Endothelial cell of umbilical vein (primary cell): ENCODE measurements at regions not wholly inside any gene's neighbourhood (a gene's known extent, or its start where the extent isn't known, plus 50 kb on each side); places are given as distances from the start of the nearest gene placed in this dataset.

Experiments
- BruUV-seq: library from RNA; stranded (reverse); fragments of 400-500 nt; replicated peaks from 2 replicates; lab custom pipeline; 2021; lab: Mats Ljungman, UMichigan
- CTCF ChIA-PET: fragments of 300-600, 350-600 bp; sonication (Branson Sonifier 250); formaldehyde crosslinking; loops from one replicate; lab custom pipeline; 2021; ENCODE audit warnings: antibody characterized with exemption, inconsistent platforms; lab: Charles Lee
- POLR2A ChIA-PET: fragments of 300-600, 350-600 bp; sonication (Branson Sonifier 250); formaldehyde crosslinking; loops from one replicate; lab custom pipeline; 2021; ENCODE audit warnings: antibody characterized with exemption, inconsistent platforms; lab: Charles Lee
- DNase-seq: peaks from one replicate; pipeline ENCODE4 v3.0.0-alpha.2; 2011; ENCODE audit warnings: low read depth, low spot score
- FAIRE-seq: peaks from 2 replicates; lab custom pipeline; 2011; peaks lifted over from hg19 to GRCh38; lab: Jason Lieb, UNC
- H2AFZ ChIP-seq: 2 replicates; pipeline ENCODE4 v1.6.0; 2012; ENCODE audit warnings: low read depth, low read length, control low read depth, inconsistent platforms
- H3K27ac ChIP-seq: 2 replicates; pipeline ENCODE4 v1.5.1; 2011; ENCODE audit warnings: low read depth, mild to moderate bottlenecking, control low read depth, low read length, moderate library complexity; ENCODE audit not compliant: insufficient read depth
- H3K27me3 ChIP-seq, 2 experiments: 2 replicates each; pipeline versions ENCODE4 v1.6.0 to v1.6.1; 2011; ENCODE audit warnings: low read length in 2 of 2, mixed read lengths in 1 of 2; ENCODE audit not compliant: control insufficient read depth in 2 of 2, insufficient read depth in 2 of 2
- H3K36me3 ChIP-seq, 2 experiments: 2 replicates in 1 of 2; 3 replicates in 1 of 2; pipeline ENCODE4 v1.5.1; 2011; ENCODE audit warnings: low read length in 2 of 2, mild to moderate bottlenecking in 1 of 2, moderate library complexity in 1 of 2; ENCODE audit not compliant: control insufficient read depth in 2 of 2, insufficient read depth in 2 of 2; ENCODE audit errors: extremely low read depth in 1 of 2
- H3K4me1 ChIP-seq: 3 replicates; pipeline ENCODE4 v1.5.1; 2011; ENCODE audit warnings: mild to moderate bottlenecking, low read length; ENCODE audit not compliant: control insufficient read depth, insufficient read depth; ENCODE audit errors: extremely low read depth
- H3K4me2 ChIP-seq: 2 replicates; pipeline ENCODE4 v1.6.1; 2011; ENCODE audit warnings: low read length, control low read depth, mixed read lengths; ENCODE audit not compliant: insufficient read depth
- H3K4me3 ChIP-seq, 3 experiments: fragments of 200-600 bp in 1 of 3; sonication (generic), shearing (Covaris generic) in 1 of 3; replicated peaks in 1 of 3; 2 replicates each; pipeline ENCODE4 v1.5.1; 2011 to 2016; ENCODE audit warnings: control low read depth in 3 of 3, low read length in 3 of 3, mild to moderate bottlenecking in 2 of 3, inconsistent platforms in 1 of 3, low read depth in 1 of 3, moderate library complexity in 1 of 3; ENCODE audit not compliant: insufficient read depth in 1 of 3
- H3K79me2 ChIP-seq: 2 replicates; pipeline ENCODE4 v1.6.0; 2012; ENCODE audit warnings: low read length, inconsistent platforms; ENCODE audit not compliant: control insufficient read depth, insufficient read depth
- H3K9ac ChIP-seq: replicated peaks from 2 replicates; pipeline ENCODE3; 2011; ENCODE audit warnings: low read length, control low read depth; ENCODE audit not compliant: insufficient read depth; ENCODE audit errors: extremely low read depth
- H3K9me1 ChIP-seq: replicated peaks from 3 replicates; pipeline ENCODE4 v1.6.0; 2011; ENCODE audit warnings: mild to moderate bottlenecking, low read length; ENCODE audit not compliant: control insufficient read depth, insufficient read depth; ENCODE audit errors: extremely low read depth
- H3K9me3 ChIP-seq: replicated peaks from 2 replicates; pipeline ENCODE4 v1.5.1; 2012; ENCODE audit warnings: low read length, inconsistent platforms; ENCODE audit not compliant: control insufficient read depth, insufficient read depth
- H4K20me1 ChIP-seq: replicated peaks from 2 replicates; pipeline ENCODE3; 2011; ENCODE audit warnings: mild to moderate bottlenecking, low read length; ENCODE audit not compliant: control insufficient read depth, insufficient read depth; ENCODE audit errors: extremely low read depth
- EZH2 ChIP-seq: IDR thresholded peaks from 2 replicates; pipeline ENCODE4 v1.6.1; 2012; ENCODE audit warnings: borderline replicate concordance, low read depth, mild to moderate bottlenecking, moderate library complexity, low read length, inconsistent platforms; ENCODE audit not compliant: severe bottlenecking
- GATA2 ChIP-seq: IDR thresholded peaks from 2 replicates; pipeline ENCODE4 v1.7.0; 2011; ENCODE audit warnings: low read depth, mild to moderate bottlenecking, moderate library complexity, mixed read lengths, low read length; ENCODE audit not compliant: insufficient read length, insufficient read depth
- JUN ChIP-seq: IDR thresholded peaks from 2 replicates; pipeline ENCODE4 v1.6.1; 2011; ENCODE audit warnings: borderline replicate concordance, low read depth; ENCODE audit not compliant: insufficient read length, insufficient read depth
- MAX ChIP-seq: IDR thresholded peaks from 2 replicates; pipeline ENCODE4 v1.6.1; 2011; ENCODE audit not compliant: insufficient read depth, insufficient read length
- MYC ChIP-seq: IDR thresholded peaks from one replicate; pipeline ENCODE4 v1.6.1; 2011; ENCODE audit warnings: mild to moderate bottlenecking, low read depth, low read length
- POLR2AphosphoS5 ChIP-seq: IDR thresholded peaks from 2 replicates; pipeline ENCODE4 v1.6.1; 2012; ENCODE audit warnings: low read depth, mild to moderate bottlenecking, control low read depth, low read length, moderate library complexity; ENCODE audit not compliant: insufficient read depth
- dilution Hi-C: fragments of 300-500 bp; cut with MboI; formaldehyde crosslinking; loops from one replicate; pipeline ENCODE4 v1.15.0; 2019; ENCODE audit warnings: low sequenced_read_pairs; ENCODE audit not compliant: extremely low pct_ligation_motif_present
- intact Hi-C: fragments of 100-400 bp; cut with micrococcal nuclease; formaldehyde crosslinking; loops from one replicate; pipeline ENCODE4 v1.10.0; 2022

GRCh38 chr20:11218173-11218680 lies 544.4 kb upstream of the JAG1 start:
- Histone ChIP-seq H3K4me3 (no peak overlapping the region), H3K4me1 (peaks cover 33% of the 10 kb centered on the region), H3K79me2 (no peaks in the 10 kb centered on the region), H3K9me1 (no peaks in the 10 kb centered on the region), H3K9me3 (no peaks in the 10 kb centered on the region), H3K27me3 (no peaks in the 10 kb centered on the region), H3K36me3 (no peaks in the 10 kb centered on the region), H3K27ac (peak overlapping the region; percentile 74), H3K4me2 (no peak overlapping the region), H4K20me1 (no peaks in the 10 kb centered on the region), H3K9ac (peak overlapping the region; percentile 21), H2AFZ (peak overlapping the region; percentile 11)
- CTCF ChIA-PET = interaction anchor here (2.4 to 5.1 kb wide), 2 partner anchors 12 to 544 kb away, joined by 11 to 38 read pairs; partner anchors contain the start of gene JAG1
- DNase-seq (no peak), FAIRE-seq (no peak)
- dilution Hi-C loops (no loop called here), intact Hi-C loops (loop anchor here (10.0 kb wide), 1 partner anchor 237 kb away; no protein-coding TSS in a partner anchor)
- TF ChIP-seq GATA2 (no peak), EZH2 (no peak), MAX (no peak)
- POLR2A ChIA-PET = no interaction called here
- BruUV-seq = no TSS peak

GRCh38 chr20:11219192-11219591 lies 545.4 kb upstream of the JAG1 start:
- intact Hi-C loops = loop anchor here (10.0 kb wide), 1 partner anchor 236 kb away; no protein-coding TSS in a partner anchor

More at GRCh38 chr20:11219192-11219591, 545.4 kb upstream of the JAG1 start:
- no peaks in the 10 kb centered on the region for H3K79me2 ChIP-seq
- H3K9me1 ChIP-seq = no peaks in the 10 kb centered on the region
- DNase-seq (no peak), FAIRE-seq (no peak)
- no peak overlapping the region for H3K4me3 ChIP-seq
- H4K20me1 ChIP-seq = no peaks in the 10 kb centered on the region
- no peak overlapping the region for H3K9ac ChIP-seq
- POLR2A ChIA-PET = no interaction called here
- dilution Hi-C loops = no loop called here
- no peak overlapping the region for H3K4me2 ChIP-seq
- CTCF ChIA-PET = interaction anchor here (5.1 kb wide), 1 partner anchor 13 kb away, joined by 38 read pairs; no protein-coding TSS in a partner anchor
- H3K9me3 ChIP-seq = no peaks in the 10 kb centered on the region
- no peak overlapping the region for H2AFZ ChIP-seq
- peaks cover 32% of the 10 kb centered on the region for H3K4me1 ChIP-seq
- no peaks in the 10 kb centered on the region for H3K36me3 ChIP-seq
- no peaks in the 10 kb centered on the region for H3K27me3 ChIP-seq
- BruUV-seq = no TSS peak
- no peak overlapping the region for H3K27ac ChIP-seq
- TF ChIP-seq JUN (no peak), MYC (no peak), POLR2AphosphoS5 (no peak), MAX (no peak)
